HG03025 (cell line): ENCODE measurements at regions not wholly inside any gene's neighbourhood (a gene's known extent, or its start where the extent isn't known, plus 50 kb on each side); places are given as distances from the start of the nearest gene placed in this dataset.
"Not testable (repeated sequence)": the region's sequence is repeated elsewhere in the genome, so short reads cannot be mapped to it uniquely, and the experiment has no call there.

Source experiments
- ATAC-seq: cut with Tn5 transposase; IDR thresholded peaks from one replicate; pipeline ENCODE4 v1.9.1; 2021; ENCODE audit warnings: mild to moderate bottlenecking, moderate library complexity; ENCODE audit not compliant: unreplicated experiment, low FRiP score

DNA sequence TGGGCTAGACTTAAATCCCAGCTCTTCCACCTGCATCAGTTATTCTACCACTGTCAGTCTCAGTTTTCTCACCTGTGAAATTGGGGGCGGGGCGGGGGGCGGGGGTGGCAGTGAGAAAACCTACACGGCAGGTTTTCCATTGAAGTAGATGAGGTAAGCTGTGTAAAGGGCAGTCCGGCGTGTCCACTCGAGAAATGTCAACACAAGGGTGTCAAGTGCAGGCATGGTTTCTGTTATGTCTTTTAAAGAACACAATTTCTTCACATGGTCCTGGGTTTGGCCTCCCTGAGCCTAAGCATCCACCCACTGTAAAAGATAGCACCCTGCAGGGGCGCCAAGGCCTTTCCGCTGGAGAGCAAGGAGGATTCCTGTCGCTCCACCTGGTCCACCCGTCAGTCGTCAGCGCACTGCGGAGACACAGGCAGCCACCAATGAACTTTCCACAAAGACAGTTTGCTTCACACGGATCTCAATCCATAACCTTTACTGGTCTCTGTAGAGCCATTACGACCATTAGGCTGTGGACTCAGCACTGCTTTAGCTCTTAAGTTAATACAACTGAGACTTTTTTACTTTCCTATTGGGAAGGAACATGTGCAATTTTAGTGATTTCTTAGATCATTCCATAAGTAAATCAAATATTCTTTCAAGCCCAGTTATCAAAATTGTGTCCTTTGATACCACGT is 99.5 kb upstream of the FOXB1 start:
- no peak for ATAC-seq

DNA sequence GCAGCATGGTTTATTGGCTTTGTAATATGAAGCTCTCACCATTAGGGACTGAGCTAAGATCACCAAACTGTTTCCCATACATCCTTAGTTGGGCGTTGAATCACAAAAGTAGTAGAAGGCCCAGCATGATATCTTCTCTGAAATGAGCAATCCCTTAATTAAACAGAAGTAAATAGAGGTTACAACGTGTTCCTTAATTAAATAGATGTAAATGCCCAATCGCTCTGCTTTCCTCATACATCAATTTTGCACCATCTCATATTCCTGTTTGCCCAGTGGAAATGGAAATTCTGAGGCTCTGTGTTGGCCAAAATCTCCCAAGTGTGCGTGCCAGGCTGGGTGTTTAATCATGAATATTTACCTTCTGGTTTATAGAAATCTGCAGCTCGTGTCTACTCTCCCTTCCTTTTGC is 107.4 kb upstream of the FOXB1 start:
- ATAC-seq = no peak

DNA sequence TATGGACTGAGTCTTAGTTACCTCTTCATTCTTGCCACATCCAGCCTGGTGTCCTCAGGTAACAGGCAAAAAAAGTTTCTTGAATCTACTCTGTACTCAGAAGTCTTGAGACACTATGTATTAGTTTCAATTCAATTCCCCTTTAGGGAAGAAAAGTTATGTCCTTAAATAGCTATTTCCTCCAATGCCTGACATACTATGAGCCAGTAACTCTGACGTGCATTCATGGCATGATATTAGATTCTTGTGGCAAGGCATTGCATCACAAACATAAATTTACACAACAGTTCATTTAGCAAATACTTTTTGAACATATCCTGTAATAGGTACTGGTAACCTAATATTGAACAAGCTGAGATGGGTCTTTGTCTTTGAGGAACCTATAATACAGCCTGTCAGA is 109.3 kb upstream of the FOXB1 start:
- ATAC-seq = no peak

DNA sequence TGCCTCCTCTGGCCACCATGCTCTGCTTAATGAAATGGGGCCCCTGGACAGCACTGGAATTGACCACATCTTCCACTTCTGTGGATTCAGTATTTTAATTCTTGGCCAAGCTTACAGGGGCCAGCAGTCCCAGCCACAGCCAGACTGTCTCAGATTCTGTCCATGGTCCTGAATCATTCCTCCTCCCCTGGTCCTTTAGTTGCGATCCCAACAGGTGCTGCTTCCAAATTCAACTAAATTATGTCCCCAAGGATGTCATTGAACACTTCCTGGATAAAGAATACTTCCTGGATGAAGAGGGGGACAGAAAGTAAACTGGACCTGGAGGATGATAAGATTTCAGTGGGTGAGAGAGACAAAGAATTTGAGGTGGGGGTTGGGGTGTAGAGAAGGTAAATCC is 111.1 kb upstream of the FOXB1 start:
- ATAC-seq = no peak

DNA sequence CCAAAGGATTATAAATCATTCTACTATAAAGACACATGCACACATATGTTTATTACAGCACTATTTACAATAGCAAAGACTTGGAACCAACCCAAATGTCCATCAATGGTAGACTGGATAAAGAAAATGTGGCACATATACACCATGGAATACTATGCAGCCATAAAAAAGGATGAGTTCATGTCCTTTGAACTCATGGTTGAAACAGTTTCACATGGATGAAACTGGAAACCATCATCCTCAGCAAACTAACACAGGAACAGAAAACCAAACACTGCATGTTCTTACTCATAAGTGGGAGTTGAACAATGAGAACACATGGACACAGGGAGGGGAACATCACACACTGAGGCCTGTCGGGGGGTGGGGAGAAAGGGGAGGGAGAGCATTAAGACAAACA is 116.2 kb upstream of the FOXB1 start:
- not testable (repeated sequence) for ATAC-seq

DNA sequence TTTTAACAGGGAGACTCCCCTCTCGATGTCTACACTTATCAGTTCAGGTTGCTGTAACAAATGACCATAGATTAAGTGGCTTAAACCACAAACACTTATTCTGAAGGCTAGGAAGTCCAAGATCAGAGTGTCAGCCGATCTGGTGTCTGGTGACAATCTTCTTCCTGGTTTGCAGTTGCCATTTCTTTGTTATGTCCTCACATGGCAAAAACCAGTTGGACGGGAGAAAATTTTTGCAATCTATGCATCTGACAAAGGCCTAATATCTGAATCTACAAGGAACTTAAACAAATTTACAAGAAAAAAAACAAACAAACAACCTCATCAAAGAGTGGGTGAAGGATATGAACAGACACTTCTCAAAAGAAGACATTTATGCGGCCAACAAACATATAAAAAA is 116.9 kb upstream of the FOXB1 start:
- no peak for ATAC-seq

DNA sequence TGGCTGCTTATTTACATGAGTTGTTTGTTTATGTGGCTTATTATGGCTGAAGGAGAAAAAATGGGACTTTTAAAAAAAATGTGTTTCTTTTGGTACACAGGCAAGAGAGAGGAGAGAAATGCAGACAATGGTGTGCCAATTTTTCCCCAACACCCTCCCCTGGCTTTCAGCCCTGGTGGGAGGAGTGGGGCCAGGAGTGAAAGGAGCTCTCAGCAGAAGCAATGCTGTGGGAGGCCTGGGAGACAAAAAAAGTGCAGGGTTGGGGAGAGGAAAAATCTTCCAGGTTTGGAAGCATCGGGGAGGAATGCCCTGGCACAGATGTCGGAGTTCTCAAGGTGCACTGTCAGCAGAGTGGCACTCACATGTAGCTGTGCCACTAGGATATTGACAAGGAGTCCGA is 117.7 kb upstream of the FOXB1 start:
- ATAC-seq = no peak

DNA sequence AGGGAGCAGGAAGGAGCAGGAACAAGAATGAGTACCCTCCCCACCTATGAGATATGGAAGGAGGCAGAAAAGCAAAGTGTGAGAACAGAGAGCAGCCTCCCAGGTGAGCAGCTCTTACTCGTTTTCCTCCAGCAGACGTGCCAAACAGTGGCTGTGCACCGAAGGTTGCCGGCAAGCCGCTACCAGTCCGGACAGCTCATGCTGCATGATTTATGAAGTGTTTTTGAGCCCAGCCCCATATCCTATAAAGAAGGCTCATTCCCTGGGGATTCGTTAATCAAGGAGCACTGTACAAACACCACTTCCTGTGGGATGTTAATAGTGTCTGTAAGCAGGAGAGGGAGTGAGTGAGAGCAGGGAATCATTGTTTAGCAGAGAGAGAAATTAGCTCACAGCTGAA is 118.3 kb upstream of the FOXB1 start:
- ATAC-seq = no peak

DNA sequence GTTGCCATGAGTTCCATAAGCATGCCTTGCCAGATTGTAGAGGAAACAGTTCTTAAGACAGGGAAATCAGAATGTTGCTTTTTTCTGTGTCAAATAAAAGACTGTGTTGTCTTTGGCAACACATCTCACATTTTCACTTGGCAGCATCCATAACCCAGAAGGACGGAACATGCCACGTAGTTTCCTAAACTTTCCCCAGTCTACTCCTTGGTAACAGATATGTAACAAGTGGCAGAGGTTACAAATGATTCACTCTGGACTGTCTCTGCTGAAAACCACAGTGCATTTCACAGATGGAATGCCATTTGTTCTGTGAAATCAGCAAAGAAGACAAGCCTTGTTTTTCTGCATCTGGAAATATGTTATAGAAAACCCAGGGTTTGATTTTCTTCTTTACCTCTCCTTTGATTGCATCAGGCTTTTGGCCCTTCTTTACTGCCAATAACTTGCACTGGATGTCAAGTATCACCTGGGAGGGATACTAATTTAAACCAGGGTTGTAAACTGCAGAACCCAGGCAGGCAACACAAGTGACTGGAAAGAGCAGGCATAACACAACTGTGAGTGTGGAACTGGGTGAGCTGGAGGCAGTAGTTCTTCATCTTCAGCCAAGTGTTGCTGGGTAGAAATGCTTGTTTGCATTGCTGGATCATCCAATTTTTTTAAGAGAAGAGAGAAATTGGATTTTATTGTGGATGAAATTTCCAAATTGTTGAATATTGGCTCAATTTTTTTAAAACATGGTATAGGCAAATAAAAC is 124.4 kb upstream of the FOXB1 start:
- no peak for ATAC-seq

DNA sequence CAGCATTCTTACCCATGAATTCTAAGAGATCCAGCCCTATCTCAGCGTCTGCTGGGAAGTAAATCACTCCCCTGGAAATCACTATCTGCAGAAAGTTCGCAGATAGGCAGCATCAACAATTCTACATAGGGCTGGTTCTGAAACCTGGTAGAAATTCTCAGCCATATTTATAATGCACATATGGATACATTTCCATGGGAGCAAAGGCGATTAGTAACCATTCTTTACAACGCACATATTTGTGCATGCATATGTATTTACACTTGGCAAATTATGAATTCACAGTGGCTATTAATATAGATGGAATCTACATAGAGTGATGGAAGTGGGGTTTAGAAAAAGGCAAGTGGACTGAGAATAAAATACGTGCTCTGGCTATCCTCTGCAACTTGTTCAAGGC is 128.0 kb upstream of the FOXB1 start:
- ATAC-seq = no peak

DNA sequence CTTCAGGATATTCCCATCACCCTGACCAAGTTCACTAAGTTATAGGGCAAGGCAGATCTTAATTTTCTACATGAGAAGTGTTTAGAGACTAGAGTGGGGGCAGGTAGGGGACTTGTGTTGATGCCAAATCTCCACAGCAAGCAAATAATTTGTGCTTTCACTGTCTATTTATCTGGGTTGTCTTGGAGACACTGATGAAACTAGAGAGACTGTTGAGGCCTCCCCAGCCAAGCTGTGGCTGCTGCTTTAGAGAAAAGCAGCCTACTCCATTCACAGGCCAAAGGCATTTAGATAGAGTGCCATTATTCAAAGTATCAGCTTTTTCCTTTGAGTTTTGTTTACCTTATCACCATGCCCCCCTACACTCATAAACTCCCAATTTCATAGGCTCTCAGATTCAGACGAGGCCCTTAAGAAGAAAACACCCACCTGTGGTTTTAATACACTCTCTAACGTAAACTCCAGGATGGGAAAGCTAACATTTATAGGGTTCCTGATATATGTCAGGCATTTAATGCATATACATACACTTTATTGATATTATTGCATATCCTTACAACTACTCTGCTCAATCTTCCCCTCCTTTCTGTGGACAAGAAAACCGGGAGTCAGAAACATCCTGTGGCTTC is 130.4 kb upstream of the FOXB1 start:
- no peak for ATAC-seq

DNA sequence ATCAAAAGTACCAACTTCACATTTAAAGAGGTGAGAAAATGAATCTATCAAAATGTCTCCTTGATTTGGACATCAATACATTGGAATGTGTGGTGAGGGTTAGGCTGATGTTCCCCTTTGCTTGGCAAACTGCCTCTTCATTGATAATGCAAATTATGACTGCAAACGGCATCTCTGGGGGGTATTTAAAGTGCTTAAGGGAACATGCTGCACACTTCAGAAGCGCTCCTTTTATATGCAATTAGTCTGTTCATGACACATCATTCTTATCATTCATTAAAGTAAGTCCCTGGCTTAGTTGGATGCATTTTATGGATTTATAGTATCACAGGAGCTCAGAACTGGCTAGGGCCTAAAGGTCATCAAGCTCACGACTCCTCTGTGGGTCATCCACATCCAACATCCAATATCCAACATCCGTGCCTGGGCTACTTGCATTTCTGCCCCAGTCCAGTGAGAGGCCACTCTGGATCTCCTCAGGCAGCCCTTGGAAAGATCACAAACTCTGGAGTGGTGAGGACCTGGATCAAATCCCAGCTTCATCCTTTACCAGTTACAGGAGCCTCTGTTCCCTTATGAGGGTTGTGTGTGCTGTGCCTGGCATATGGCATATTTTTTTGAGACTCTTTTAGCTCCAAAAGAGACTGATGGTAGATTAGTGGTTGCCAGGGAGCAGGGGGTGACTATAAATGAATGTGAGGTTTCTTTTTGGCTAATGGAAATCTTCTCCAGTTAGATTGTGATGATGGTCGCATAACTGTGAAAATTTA is 136.8 kb upstream of the FOXB1 start:
- ATAC-seq = no peak

DNA sequence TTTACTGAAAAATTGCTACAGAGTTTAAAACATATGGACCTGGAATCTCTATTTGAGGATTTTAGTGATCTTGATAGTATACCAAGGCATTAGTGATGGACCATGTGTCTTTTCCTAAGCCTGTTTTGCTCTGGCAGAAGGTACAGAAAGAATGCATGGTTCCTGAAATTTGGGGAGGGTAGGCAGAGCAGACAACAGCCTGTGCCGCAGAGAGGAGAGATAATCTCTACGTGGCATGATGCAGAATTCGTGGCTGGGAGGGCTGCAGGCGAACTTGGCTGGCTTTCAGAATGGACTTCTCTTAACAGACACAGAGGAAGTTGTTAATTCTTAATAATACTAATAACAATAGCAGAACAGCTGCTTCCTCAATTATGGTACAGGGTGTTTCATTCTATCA is 137.5 kb upstream of the FOXB1 start:
- no peak for ATAC-seq

DNA sequence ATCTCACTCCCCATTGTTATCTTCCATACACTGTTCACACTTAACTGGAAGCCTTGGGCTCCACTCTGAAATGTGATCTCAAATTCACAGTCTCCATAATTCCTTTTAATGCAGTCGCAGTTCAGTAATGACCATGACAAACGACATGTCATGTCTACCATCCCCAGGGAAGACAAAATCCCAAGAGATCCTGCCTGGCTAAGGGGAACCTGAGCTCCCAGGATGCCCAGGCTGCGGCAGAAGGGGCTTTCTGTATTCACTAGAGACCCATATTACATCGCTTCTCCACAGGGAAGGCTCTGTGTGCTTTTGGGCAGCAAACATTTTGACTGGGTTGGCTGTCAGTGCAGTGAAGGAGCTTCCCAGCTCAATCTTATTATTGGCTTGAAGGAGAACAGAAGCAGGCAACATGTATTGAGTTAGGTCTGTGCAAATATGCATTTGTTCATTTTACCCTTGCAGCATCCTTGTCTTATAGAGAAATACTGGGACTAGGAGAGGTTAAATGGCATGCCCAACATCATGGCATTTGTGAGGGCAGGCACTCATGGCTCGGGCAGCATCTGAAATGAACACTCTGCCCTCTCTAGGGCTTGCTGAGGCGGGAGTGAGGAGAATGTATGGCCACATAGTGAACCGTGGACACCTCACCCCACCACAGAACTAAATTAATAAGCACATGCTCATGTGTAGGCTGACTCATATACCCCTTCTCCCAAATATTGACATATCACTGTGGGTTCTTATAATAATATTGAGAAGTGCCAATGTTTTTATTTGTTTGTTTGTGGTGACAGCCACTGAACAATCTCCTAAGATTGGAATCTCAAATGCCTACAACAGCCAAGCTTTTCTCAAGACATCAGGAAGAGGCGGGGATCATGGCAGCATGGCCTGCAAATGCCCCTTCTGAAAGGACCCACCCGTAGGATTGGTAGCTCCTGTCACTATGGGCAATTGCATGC is 141.6 kb upstream of the FOXB1 start:
- no peak for ATAC-seq

DNA sequence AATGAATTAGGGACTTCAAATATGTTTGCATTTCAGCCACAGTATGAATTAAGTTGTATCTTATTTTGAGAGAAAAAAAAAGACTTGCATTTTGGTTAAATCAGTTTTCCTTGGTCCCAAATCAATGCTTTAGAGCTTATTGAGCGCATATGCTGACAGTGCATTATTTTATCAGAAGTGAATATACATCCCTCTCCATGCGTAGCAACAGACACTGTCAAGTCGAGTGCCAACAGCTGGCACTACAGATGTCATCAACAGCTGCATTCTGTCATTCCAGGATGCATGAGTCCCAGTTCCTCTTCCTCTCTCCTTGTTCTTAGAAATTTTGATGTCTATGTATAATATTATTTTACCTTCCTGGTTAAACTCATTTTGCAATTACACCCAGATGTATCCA is 156.1 kb upstream of the FOXB1 start:
- no peak for ATAC-seq

DNA sequence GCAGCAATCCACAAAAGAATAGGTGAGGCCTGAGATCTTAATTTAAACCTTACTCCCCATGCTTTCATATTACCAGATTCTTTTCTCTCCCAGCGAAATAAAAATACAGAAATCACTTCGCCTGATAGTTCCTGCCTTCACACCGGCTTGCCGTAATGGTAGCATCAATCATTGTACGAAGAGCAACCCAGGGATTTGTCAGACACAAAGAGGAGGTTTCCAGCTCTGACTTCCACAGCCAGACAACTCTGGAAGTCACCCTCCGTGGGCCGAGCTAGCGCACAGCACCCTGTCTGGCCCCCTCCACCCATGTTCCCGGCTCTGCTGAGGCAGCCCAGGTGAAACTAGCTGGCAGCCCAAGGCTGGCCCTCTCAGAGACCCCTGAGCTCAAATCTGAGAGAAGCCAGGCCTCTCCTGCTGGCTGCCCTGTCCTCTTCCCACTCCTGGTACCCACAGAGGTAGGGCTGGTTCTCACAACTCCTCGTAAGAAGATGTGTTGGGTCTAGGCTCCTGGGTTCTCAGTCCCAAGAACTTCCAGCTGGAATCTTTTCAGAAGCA is 156.9 kb upstream of the BNIP2 start:
- ATAC-seq = no peak

DNA sequence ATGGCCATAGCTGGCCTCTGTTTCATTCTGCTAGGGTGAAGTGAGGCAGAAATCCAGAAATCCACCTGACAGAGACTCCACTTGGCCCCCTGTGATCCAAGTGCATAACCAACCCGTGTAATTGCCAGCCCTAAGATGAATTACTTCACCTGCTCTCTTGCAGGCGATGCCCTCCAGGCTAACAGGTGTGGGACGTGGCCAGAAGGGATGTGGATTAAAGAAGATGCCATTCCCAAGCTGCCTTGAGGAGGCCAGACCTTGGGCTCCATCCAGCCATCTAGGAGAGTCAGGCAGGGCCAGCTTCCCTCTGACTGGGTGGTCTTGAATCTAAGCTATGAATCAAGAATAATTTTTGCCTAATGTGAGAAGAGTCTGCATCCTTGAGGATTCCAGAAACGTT is 154.5 kb upstream of the BNIP2 start:
- no peak for ATAC-seq

DNA sequence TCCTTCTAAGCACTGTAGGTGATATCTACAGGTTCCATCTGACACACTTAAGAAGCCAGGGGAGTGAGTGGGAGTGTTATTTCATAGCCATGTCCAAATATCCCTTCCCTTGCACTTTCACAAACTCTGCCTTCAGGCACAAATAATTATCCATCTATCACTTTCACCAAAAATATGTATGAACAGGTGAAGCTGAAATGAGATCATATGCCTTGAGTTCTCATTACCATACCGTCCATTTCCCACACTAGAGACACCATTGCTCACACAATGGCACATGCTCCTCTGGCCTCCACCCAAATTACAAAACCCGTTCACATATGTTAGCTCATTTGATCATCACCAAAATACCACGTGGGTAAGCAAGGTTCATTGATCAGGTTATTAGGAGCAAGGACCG is 151.9 kb upstream of the BNIP2 start:
- no peak for ATAC-seq

DNA sequence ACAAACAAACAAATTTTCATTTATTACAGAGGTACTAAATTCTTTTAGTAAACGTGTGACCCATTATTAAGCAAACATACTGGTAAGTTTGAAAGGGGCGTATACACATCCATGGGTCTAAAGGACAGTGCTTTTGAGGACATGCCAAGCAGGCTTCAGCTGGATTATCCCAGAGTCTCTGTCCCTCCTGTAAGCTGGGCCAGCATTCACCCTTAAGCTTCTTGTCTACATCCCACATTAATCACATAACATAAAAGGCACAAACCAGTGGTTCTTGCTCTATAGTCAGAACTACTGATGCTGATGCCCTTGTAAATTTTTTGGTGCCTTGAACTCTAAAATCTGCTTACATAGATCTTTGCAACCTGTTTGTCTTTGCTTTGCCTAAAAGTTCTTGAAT is 150.8 kb upstream of the BNIP2 start:
- ATAC-seq = no peak

DNA sequence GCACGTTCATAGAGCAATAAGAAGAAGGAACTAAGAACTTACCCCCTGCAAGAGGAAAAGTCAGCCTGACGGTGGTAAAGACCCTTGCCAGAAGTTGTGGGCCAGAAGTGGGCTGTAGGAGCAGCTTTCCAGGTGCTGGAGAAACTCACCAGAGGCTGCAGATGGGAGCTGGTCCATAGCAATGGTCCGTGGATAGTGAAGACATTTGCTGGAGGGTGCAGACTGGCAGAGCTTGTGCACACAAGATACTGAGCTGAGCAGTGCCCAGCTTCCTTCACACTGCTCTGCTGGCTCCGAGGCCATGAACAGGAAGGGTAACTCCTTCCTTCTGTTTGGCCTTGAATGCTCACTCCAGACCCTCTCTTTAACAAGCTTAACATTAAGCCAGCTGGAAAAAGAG is 149.8 kb upstream of the BNIP2 start:
- no peak for ATAC-seq
